ENCODE measurements at regions not wholly inside any gene's neighbourhood (a gene's known extent, or its start where the extent isn't known, plus 50 kb on each side); places are given as distances from the start of the nearest gene placed in this dataset.

DNA sequence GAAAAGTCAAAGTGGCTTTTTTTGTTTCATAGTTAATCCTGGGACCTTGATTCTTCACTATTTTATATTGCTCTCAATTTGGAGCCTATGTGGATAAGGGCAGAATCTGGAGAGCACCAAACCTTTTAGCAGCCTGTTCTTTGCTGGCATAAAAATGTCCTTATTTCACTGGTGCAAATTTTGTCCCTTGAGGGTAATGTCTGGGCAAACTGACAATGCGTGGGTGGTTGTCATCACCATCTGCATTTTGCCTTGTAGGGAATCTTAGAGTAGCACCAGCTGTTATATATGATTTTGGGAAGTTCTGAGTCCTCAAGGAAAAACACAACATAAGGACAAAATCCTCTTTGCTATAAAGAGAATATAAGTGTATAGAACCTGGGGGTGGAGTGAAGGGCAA, 336.9 kb upstream of the HTR2A start:
- no peak for ATAC-seq

DNA sequence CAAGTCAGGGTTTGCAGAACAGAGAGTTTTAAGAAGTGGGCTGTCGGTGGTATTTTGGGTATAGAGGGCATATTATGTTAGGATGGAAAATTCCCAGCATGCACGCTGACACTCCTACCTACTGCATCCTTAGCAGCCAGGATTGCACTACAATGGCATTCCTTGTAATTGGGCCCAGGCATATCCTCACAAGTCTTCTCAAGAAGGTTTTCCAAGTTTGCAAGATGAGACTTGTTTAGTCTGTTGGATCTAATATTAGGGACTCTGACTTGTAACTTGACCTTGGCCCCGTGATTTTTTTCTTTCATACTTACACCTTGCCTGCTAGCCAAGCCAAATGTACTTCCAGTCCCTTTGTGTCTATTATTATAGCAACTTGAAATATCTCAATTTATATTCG, 335.7 kb upstream of the HTR2A start:
- ATAC-seq = no peak

DNA sequence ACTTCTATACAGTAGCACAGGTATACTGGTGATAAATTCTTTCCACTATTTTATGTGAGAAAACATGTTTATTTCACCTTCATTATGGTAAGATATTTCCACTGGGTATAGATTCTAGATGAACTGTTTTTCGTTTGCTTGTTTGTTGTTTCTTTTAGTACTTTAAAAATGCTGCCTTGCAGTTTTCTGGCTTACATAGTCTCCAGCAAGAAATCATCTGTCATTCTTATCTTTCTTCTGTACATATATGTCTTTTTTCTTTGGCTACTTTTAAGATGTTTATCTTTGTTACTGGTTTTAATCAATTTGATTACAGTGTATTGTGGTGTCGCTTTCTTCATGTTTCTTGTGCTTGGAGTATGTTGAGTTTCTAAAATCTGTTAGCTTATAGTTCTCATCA, 333.3 kb upstream of the HTR2A start:
- ATAC-seq = no peak

DNA sequence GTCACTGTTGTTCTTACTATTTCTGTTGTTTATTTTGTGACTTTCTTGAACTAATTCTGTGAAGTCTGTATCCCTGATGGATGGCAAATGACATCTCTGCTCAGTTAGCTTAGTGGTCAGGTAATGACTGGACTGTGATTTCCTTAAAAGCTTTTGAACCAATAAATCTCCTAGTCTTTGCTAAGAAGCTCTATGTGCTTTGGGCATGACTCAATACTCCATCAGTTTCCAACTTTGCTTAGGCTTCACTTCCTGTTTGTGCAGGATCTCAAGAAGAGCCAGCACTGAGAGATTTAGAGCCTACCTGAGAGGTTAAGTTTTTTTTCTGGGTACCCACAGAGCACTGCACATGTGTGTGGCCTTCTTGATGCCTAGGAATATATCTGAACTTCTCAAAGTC, 329.7 kb upstream of the HTR2A start:
- ATAC-seq = no peak

DNA sequence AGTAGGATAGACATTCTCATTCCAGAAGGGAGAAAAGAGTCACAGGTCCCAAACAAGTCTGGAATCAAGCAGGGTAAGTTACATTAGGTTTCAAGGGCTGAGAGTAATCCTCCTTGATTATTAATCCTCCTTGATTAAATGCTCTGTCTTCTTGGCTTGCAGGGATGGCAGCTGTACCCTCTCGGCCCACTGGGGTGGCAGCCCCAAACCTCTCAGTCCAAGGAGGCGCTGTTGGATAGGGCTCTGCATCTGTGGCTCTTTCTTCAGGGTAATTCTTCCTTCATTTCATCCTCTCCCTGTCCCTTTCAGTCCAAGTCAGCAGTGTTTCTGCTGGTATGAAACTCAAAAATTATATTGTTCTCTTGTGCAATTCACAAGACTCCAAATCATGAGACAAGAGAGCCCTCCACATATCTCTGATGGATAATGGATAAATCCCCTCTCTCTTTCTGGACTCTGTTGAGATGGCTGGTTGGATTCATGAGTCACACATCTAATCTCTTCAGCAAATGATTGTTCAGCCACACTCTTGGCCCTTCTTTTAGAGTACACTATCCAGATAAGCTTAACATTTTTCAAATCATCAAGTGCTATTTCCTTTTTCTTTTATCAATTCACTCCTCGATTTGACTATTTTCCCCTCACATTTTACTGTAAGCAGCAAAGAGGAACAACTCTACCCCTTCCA, 323.7 kb upstream of the HTR2A start:
- ATAC-seq = no peak

DNA sequence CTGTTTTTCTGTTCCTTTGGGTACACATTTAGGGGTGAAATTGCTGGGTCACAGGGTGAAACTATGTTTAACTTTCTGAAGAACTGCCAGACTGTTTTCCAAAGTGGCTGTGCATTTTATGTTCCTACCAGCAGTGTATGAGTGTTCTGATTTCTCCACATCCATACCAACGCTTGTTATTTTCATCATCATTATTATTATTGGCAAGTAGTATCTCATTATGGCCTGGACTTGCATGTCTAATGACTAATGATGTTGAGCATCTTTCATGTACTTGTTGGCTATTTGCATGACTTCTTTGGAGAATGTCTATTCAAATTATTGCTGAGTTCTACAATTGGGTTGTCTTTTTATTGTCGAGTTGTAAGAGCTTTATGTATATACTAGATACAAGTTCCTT, 321.8 kb upstream of the HTR2A start:
- no peak for ATAC-seq

DNA sequence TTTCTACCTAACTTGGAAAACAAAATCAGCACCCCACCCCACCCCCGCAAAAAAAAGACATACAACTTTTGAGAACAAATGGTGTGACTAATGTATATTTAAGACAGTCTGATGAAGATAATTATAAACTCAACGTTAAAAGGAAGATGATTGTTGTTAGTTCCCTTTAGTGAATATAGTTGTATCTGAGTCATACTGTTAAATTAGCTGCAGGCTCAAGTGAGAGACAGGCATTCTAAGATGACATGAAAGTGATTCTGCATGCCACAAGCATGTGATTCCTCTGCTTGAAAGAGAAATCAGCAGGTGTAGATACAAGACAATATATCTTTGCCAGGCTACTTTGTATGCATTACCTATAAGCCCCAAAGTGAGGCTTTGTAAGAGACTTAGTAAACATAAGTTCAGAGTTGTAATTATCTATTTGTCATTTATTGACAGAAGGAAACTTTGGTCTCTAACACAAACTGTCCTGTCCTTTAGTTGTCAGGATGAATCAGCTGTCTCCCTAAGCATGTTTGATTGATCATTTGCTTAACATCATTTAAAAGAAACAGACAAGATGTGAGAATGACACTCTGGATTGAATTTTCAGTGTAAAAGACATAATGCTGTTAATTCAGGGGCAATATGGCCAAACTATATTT, 319.4 kb upstream of the HTR2A start:
- no peak for ATAC-seq

DNA sequence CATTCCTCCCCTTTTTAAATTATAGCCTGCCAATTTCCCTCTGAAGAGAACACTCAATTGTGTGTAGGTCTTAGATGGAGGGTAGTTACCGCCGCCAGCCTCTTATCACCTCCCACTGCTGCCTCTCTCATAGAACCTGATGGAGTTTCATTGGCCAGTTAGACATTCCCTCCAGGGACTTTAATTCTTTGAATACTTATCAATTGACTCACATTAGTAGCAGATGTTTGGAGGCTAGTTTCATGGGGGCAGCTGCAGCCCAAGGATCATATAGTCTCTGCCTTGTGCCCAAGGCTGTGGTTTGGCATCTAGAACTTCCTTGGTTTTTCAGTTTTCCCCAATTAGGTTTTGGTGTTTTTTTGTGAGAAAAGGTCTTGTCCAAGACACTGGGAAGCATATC, 318.9 kb upstream of the HTR2A start:
- ATAC-seq = no peak

DNA sequence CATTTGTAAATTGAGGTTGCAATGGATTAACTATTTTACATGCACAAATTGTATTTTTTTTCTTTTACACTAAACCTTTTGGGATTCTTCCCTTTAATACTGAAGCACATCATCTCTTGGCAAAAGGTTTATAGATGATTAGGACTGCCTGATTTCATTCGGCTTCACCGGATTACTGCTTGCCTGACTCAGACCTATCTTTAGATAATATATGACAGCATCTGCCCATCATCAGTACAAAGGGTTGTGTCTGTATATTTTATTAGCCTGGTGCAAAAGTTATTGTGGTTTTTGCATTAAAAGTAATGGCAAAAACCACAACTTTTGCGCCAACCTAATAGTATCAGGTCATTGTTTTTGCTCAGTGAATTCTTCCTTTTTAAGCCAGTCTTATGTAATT, 316.2 kb upstream of the HTR2A start:
- ATAC-seq = no peak

DNA sequence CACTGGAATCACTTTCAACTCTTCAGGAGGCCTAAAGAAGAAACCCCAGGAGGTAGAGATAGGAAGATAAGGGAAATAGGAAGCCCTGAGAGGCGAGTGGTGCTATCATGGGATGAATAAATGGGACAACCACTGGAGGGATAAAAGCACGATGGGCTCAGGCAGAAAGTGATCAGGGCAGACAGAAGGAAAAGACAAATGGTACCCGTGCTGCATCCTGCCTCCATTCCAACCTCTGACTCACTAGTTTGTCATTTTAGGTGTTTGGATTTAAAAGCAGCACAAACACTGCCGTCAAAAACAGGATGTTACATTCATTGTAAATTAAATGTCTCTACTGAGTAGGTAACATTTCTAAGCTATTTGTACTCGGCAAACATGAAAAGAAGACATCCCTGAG, 314.3 kb upstream of the HTR2A start:
- no peak for ATAC-seq

DNA sequence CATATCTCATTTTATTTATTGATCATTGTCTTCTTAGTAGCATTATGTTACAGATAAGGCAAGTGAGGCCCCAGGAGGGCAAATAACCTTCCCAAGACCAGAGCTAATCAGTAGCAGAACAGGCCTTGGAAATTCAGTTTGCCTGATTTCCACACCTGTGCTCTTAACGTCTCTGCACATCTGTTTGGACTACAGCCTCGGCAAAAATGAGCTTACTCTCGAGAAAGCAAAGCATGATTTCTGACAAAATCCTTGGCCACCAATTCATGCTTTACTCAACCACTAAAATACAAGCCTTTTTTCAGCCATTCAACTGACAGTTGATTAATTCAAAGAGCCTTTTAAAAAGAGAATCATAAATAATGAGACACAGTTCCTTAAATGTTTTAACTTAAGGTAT, 309.3 kb upstream of the HTR2A start:
- no peak for ATAC-seq

DNA sequence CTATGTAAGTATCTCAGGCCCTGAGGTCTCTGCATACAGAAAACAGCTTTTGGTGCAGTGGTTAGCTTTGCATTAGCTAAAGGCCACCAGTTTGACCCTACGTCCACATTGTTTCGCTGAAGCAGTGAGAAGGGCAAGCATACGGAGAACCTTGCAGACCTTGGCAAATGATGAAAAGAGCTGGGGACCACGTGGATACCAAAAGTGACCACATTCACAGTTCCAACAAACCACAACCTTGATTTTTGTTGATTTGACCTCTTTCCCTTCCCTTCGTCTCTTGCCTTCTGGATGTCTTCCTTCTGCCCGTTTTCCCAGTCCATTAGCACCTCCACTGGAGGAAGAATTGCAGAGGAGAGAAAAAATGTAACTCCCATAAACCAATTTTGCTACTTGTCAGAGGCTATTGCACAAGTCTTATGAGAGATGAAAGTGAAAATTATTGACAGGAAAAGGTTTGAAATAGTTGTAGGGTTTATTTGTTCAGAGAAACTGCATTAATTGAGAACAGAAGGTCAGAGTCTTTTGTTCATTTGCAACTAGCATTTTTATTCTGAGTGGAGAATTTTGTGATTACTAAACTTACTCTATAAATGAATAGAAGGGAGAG, 293.9 kb upstream of the HTR2A start:
- no peak for ATAC-seq

DNA sequence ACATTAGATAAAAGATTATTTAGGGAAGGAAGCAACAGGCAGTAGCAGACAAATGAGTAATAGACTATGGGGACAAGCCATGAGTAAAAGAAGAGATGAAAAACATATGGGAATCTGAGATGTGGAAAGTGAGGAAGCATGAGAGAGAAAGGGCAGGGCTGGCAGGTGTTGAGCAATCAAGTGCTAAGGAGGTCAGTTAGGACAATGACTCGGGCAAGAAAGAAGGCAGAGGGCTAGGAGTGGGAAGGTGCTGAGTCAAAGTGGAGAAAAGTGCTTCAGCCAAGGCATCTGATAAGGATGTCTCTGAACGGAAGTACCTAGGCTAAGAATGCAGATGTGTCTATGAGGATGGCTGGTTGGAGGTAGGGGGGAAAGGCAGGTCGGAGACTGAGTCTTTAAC, 291.9 kb upstream of the HTR2A start:
- ATAC-seq = no peak

DNA sequence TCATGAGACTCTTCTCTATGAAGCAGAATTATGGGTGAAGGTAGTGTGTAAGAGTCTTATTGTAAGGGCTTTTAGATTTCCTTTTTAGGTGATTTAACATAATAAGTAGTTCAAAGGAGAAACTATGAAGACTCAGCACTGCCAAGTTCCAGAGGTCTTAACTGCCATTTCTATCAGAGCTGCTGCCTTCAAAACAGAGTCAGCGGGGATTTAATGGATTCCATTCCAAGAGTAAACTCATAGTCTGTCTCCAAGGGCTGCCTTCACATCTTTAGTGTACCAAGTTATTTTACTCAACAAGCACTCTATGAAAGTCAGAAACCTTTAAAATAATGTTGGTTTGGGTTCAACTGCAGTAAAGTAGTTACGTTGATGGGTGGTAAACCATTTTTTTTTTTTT, 289.6 kb upstream of the HTR2A start:
- no peak for ATAC-seq

DNA sequence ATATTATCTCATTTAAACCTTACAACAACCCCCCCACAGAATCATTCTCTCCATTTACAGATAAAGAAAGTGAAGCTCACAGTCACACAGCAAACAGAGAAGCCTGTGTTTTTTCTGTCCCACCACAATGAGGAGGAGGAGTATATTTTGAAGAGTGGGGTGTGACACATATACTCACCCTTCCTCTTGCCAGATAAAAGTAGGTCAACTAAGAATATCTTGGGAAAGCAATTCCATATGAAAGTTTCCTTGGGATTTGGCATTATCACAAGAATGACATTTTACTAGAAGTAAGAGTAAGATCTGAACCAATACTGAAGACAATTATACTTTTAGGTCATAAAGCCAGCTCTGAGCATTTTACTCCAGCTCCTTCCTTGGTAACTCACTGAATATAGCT, 287.5 kb upstream of the HTR2A start:
- no peak for ATAC-seq

DNA sequence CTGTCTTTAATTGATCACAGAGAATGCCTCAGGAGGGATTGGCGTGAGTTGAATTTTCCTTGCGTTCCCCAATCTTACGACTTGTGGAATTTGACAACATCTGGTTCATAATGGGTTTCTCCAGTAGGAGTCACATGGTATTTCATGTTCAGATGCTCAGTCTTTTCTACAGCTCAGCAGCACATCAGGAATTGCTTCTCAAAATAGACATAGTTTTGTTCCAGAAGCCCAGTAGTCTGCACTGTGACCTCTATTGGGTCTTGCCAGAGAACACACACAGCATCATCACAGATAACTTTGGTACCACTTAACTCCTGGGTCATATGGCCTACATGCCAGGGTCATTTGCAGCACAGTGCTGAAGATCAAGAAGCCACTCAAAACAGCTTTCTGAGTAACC, 282.5 kb upstream of the HTR2A start:
- ATAC-seq = no peak

DNA sequence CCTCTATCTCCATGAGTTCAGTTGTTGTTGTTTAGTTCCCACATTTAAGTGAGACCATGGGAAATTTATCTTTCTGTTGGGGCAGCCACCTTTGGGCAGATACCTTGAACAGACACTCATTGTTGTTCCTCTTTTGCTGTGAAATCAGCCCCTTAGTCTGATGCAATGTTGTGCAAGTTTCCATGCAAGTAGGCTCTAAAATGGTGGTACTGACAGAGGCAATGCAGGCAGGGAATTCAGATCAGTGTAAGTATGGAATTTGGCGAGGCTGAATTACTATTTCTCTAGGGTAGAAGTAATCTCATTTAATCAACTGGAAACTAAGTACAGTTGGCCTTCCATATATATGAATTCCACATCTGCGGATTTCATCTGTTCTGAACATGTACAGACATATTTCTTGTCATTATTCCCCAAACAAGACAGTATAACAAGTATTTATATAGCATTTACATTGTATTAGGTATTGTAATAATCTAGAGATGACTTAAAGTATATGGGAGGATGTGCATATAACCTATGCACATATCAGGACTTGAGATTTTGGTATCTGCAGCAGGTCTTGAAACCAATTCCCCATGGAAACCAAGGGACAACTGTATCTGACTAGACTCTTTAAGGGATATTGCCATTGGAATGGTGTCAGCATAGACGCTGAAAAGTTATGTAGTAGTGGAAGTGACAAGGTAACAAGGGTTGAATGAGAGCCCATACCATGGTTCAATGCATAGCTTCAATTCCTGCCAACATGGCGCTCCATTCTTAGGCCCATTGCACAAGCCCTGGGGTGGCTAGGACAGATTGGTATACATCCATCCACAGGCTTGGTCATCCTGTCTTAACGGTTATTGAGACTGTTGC, 281.5 kb upstream of the HTR2A start:
- no peak for ATAC-seq

DNA sequence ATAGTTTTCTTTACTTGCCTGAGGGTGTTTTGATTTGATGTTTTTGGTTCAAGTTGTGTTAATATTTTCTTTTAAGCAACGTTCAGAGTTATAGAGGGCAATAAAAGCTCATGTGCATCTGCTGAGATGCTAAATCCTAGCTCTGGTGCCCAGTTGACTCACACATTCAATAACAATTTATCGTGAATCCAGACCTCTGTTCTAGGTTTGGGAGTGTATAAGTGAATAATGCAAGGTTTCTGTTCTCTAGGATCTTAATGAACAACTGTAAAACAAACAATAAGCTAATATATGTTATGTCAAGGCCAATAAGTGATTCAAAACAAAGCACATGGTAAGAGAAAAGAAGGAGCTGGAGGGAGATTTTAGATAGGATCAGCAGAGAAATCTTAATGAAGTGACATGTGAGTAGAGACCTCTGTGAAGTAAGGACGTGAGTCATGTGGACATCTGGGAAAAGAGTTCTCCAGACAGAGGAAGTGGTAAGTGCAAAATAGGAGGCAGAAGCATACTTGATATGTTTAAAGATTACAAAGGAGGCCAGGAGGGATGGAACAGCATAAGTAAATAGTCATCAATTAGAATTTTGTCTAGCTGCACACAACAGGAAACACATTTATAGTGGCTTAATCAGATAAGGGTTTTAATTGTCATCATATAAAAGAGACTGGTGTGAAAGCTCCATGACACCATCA, 278.5 kb upstream of the HTR2A start:
- no peak for ATAC-seq

DNA sequence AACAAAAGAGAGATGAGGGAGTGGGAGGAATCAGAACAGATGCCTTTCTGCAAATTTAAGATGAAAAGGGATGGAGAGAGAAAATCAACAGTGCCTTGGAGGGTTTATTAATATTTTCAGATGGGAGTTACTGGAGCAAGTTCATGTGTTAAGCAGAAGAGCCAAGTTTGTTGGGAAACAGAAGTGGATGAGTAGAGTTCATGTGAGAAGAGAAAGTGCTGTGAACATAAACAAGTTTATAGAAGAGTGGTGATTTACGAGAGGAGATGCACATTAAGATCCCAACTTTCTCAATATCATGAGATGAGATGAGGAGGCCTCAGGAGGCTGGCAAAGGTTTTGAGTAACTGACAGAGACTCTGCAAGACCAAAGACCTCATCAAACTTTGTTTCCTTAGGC, 274.1 kb upstream of the HTR2A start:
- ATAC-seq = no peak

DNA sequence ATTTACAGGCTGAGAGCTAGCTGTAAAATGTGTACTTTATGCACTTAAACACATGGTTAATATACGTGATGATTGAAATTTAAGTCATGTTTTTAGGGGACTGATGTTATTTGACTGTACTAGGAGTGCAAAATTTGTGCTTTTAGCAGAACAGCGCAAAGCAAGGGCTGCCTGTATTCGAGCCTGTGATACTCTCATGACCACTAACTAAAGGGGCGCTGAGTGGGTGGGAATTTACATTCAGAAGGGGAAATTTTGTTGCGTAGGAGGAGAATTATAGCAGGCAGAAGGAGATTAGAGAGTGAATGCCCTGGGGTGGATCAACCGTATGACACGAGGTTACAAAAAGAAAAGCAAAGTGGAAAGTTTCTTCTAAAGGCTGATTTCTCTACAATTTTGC, 271.8 kb upstream of the HTR2A start:
- no peak for ATAC-seq

DNA sequence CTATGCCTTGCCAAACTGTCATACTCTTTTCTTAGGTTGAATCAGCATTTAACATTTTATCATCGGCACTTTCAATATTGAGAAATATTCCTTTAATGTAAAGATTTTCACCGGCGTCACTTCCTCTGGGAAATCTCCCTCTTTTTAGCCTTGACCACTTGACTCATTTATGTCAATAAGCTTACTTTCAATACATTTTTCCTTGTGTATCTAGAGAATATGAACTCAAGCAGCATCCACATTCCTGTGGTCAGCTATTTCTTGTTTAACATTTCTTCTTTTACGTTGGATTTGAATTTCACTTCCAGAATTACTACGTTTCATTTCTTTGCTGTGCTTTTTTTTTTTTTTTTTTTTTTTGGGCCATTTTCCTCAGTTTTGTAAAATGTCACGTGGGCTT, 271.2 kb upstream of the HTR2A start:
- no peak for ATAC-seq

DNA sequence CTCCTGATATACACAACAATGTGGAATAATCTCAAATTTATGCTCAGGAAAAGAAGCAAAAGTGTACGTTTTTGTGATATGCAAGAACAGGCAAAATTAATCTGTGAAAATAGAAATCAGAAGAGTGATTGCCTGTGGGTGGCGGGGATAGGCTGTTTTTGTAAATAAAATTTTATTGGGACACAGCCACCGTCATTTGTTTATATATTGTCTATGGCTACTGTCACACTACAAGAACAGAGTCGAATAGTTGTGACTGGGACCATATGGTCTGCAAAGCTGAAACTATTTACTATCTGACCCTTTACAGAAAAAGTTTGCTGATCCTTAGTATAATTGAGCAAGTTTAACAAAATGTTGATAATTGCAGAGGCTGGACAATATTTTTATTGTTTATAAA, 269.5 kb upstream of the HTR2A start:
- ATAC-seq = no peak

Data from esophagus mucosa (tissue), 1 donor.